Stomach smooth muscle (tissue), 2 donors: ENCODE measurements at regions not wholly inside any gene's neighbourhood (a gene's known extent, or its start where the extent isn't known, plus 50 kb on each side); places are given as distances from the start of the nearest gene placed in this dataset.

Experiments
- H3K27ac ChIP-seq: one replicate; pipeline ENCODE4 v1.7.0; 2013; ENCODE audit warnings: mild to moderate bottlenecking, low read length, inconsistent platforms
- H3K27me3 ChIP-seq, 2 donors: one replicate each; pipeline ENCODE4 v1.7.0; 2013; ENCODE audit warnings: low read length in 2 of 2; ENCODE audit not compliant: insufficient read depth in 2 of 2, control insufficient read depth in 1 of 2
- H3K36me3 ChIP-seq, 2 donors: one replicate each; pipeline ENCODE4 v1.7.0; 2013; ENCODE audit warnings: low read length in 2 of 2; ENCODE audit not compliant: control insufficient read depth in 2 of 2, insufficient read depth in 2 of 2
- H3K4me1 ChIP-seq: one replicate; pipeline ENCODE4 v1.7.0; 2013; ENCODE audit warnings: low read length; ENCODE audit not compliant: control insufficient read depth, insufficient read depth
- H3K4me3 ChIP-seq, 2 donors: one replicate each; pipeline ENCODE4 v1.7.0; 2013; ENCODE audit warnings: low read length in 2 of 2
- H3K9ac ChIP-seq, 2 donors: one replicate each; pipeline ENCODE4 v1.7.0; 2013; ENCODE audit warnings: low read length in 2 of 2, mild to moderate bottlenecking in 1 of 2
- H3K9me3 ChIP-seq, 2 donors: one replicate each; pipeline ENCODE4 v1.7.0; 2013; ENCODE audit warnings: low read length in 2 of 2; ENCODE audit not compliant: control insufficient read depth in 2 of 2
- donor health status: healthy.
- donor health status: Pancreatic carcinoma.

DNA sequence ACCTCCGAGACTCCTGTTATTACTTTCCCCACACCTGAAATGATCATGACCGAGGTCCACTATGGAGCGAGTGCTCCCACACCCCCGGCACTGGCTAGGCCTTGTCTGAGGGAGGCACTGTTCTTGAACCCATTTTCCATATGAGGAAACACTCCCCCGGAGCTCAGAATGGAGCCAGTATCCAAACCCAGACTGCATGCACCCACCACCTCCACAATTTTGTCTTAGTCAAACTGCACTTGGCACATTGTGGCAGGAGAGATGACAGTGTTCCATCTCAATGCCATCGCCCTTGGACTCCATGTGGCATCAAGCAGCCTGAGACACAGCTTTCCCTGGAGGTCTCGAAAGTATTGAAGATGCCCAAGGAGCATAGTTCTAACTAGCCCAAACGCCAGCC lies 154.1 kb downstream of the NUP210 start:
- no peak overlapping the region for H3K9ac ChIP-seq

DNA sequence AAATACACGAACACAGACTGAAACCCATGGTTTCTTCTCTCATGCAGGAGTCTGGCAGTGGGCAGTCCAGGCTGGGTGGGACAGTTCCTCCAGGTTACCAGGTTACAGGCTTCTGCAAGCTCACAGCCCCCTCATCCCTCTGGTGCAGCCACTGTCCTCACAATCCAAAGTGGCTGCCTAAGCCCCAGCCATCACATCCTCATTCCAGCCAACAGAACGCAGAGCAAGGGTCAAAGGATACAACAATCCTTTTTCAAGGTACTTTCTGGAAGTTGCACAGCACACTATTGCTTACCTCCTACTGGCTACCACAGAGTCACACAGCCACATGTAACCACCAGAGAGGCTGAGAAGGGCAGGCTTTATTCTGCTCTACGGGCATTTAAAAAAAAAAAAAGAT lies 154.6 kb downstream of the NUP210 start:
- H3K36me3 ChIP-seq: no peaks in the 10 kb centered on the region
- peaks cover 2% of the 10 kb centered on the region for H3K4me1 ChIP-seq
- no peak overlapping the region for H3K9ac ChIP-seq
- no peak overlapping the region for H3K4me3 ChIP-seq
- H3K27me3 ChIP-seq: peaks cover 0 to 2% of the 10 kb centered on the region in 2 donors
- H3K9me3 ChIP-seq: peaks cover 0 to 13% of the 10 kb centered on the region in 2 donors
- H3K27ac ChIP-seq: no peak overlapping the region

More for the DNA sequence above, 154.1 kb downstream of the NUP210 start:
- no peak overlapping the region for H3K27ac ChIP-seq
- peaks cover 0 to 2% of the 10 kb centered on the region in 2 donors for H3K27me3 ChIP-seq
- H3K9me3 ChIP-seq: peaks cover 0 to 13% of the 10 kb centered on the region in 2 donors
- peaks cover 2% of the 10 kb centered on the region for H3K4me1 ChIP-seq
- H3K36me3 ChIP-seq: no peaks in the 10 kb centered on the region
- no peak overlapping the region for H3K4me3 ChIP-seq

DNA sequence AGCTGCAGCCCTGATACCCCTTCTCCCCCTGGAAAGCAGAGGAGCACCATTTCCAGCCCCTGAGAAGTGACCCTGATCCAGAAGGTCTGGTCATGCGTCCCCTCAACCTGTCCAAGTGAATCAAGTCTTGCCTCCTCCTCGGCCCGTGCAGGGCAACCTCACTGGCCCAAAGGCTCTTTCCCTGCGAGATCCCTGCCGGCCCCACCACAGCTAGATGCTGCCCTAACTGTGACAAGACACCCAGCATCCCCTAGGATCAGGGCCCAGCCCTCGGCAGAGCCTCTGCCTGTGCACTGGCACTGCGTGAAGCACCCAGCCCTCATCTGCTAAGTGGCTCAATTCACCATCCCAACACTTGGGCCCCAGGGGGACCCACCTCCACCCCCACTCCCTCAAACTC lies 155.1 kb downstream of the NUP210 start:
- Histone ChIP-seq H3K4me1 (peaks cover 2% of the 10 kb centered on the region), H3K27me3 (peaks cover 0 to 2% of the 10 kb centered on the region in 2 donors), H3K9me3 (peaks cover 0 to 13% of the 10 kb centered on the region in 2 donors), H3K27ac (no peak overlapping the region), H3K4me3 (no peak overlapping the region), H3K36me3 (no peaks in the 10 kb centered on the region), H3K9ac (no peak overlapping the region)

DNA sequence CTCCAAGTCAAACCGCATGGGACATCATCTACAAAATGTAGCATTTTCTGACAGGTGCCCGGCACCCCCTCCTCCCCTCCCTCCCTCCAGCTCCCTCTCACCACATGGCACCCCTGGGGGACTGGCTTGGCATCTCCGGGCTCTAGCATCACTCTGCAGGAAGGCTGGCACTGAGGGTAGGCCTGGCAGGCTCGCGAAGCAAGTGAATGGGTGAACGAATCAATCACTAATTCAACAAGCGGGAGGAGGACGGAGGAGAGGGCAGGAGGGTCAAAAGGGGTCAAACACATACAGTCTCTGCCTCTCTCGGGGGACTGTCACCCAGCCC lies 155.7 kb downstream of the NUP210 start:
- Histone ChIP-seq H3K4me3 (no peak overlapping the region), H3K27ac (no peak overlapping the region), H3K9me3 (peaks cover 0 to 7% of the 10 kb centered on the region in 2 donors), H3K4me1 (peaks cover 2% of the 10 kb centered on the region), H3K9ac (no peak overlapping the region), H3K27me3 (peaks cover 0 to 2% of the 10 kb centered on the region in 2 donors), H3K36me3 (no peaks in the 10 kb centered on the region)

DNA sequence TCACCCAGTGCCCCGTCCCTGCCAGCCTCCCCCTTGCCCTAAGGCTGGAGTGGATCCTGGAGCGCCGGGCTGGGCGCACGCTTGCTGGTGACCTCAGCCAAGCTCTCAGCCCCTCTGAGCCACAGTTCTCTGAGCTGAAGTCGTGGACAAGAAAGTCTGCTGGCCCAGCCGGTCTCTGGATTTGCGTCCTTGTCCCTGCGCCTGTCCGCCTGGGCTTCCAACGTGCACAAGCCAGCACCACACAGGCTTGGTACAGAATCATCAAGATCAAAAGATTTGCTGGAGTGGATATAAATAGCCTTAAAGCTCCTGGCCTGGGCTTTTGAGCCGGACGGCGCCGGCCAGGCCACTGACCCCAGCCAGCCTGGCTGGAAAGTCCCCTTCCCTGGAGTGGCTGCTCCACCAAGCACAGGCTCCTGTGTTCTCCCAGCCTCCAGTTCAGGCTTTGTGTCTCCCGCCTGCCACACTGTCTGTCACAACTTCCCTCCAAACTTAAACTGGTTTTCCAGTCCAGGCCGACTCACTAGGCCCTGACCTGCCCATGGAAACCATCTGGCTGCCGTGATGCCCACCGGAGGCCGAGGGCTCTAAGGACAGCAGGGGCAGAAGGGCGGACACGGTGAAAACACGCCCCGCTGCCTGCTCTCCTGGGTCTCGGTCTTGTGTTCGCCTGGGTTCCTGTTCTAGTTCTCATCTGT lies 156.2 kb downstream of the NUP210 start:
- H3K27me3 ChIP-seq: peaks cover 0 to 2% of the 10 kb centered on the region in 2 donors
- no peak overlapping the region for H3K9ac ChIP-seq
- peaks cover 0 to 3% of the 10 kb centered on the region in 2 donors for H3K9me3 ChIP-seq
- no peak overlapping the region for H3K4me3 ChIP-seq
- H3K36me3 ChIP-seq: no peaks in the 10 kb centered on the region
- H3K27ac ChIP-seq: no peak overlapping the region
- H3K4me1 ChIP-seq: peaks cover 2% of the 10 kb centered on the region

DNA sequence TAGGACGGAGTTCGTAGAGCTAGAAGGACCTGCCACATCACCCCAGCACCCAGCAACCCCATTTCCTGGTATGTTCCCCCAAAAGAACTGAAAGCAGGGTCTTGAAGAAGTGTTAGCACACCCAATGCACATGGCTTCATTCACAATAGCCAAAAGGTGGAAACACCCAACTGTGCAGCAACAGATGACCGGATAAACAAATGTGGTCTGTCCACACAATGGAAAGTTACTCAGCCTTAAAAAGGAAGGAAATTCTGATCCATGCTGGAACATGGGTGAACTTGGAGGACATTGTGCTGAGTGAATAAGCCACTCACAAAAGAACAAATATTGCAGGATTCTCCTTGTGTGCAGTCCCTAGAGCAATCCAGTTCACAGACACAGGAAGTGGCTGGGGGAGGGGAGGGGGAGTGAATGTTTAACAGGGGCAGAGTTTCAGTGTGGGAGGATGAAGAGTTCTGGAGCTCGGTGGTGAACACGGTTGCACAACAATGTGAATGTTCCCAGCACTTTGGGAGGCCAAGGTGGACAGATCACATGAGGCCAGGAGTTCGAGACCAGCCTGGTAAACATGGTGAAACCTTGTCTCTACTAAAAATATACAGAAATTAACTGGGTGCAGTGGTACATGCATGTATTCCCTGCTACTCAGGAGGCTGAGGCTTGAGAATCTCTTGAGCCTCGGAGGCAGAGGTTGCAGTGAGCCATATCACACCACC lies 157.5 kb downstream of the NUP210 start:
- no peak overlapping the region for H3K4me3 ChIP-seq
- no peaks in the 10 kb centered on the region for H3K9me3 ChIP-seq
- H3K27ac ChIP-seq: no peak overlapping the region
- H3K4me1 ChIP-seq: peaks cover 2% of the 10 kb centered on the region
- H3K36me3 ChIP-seq: no peaks in the 10 kb centered on the region
- H3K9ac ChIP-seq: no peak overlapping the region
- no peaks in the 10 kb centered on the region for H3K27me3 ChIP-seq

DNA sequence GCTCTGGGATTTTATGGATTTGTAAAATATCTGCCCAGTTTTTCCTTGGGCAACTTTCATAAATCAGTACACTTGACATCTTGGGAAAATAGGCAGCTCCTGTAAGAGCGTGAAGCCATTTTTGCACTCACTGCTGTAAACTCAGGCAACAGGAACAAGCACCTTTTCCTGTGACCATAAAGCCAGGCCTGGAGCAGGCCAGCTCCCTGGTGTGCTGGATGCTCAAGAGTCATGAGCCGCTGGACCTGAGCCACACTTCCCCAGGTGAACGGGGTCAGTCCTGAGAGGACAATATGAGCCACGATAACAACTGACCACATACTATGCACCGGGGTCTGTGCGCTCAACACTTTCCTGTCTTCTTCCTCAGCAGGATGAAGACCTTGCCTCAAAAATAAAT lies 158.2 kb downstream of the NUP210 start:
- no peak overlapping the region for H3K27ac ChIP-seq
- H3K9me3 ChIP-seq: no peaks in the 10 kb centered on the region
- peaks cover 2% of the 10 kb centered on the region for H3K4me1 ChIP-seq

DNA sequence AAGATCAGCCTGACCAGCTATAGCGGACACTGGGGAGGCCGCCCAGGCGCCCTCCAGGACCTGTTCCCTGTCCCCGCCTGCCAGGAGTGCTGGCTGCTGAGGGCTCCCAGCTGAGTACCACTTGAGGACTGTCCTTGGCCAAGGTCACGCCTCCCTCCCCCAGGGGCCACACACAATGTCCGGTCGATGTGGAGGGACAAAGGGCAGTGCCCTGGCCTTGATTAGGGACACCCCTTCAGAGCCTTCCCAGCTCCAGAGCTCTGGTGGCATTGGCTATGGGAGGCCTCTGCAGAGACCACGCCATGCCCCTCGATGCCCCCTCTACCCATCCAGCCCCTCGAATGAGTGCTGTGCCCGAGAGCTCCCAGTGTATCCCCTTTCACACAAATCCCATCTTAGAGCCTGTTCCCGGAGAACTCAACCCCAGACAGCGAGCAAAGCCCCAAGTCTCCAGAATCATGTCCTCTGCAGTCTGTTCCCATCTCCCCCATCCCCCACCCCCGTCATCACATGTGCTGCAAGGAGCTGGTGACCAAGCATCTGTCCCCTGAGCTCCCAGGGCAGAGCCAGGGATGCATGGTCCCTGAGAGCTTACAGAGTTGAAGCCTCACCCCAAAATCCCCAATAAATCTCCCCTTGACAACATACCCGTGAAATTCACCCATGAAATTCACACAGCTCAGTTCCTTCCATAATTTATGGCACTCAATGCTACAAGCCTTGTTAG lies 158.9 kb downstream of the NUP210 start:
- H3K9me3 ChIP-seq: no peaks in the 10 kb centered on the region
- no peak overlapping the region for H3K4me3 ChIP-seq
- no peak overlapping the region for H3K9ac ChIP-seq
- peaks cover 0 to 3% of the 10 kb centered on the region in 2 donors for H3K27me3 ChIP-seq
- no peak overlapping the region for H3K27ac ChIP-seq
- peaks cover 2% of the 10 kb centered on the region for H3K4me1 ChIP-seq
- H3K36me3 ChIP-seq: no peaks in the 10 kb centered on the region

More for the DNA sequence above, 158.2 kb downstream of the NUP210 start:
- Histone ChIP-seq H3K9ac (no peak overlapping the region), H3K36me3 (no peaks in the 10 kb centered on the region), H3K27me3 (peaks cover 0 to 3% of the 10 kb centered on the region in 2 donors), H3K4me3 (no peak overlapping the region)

DNA sequence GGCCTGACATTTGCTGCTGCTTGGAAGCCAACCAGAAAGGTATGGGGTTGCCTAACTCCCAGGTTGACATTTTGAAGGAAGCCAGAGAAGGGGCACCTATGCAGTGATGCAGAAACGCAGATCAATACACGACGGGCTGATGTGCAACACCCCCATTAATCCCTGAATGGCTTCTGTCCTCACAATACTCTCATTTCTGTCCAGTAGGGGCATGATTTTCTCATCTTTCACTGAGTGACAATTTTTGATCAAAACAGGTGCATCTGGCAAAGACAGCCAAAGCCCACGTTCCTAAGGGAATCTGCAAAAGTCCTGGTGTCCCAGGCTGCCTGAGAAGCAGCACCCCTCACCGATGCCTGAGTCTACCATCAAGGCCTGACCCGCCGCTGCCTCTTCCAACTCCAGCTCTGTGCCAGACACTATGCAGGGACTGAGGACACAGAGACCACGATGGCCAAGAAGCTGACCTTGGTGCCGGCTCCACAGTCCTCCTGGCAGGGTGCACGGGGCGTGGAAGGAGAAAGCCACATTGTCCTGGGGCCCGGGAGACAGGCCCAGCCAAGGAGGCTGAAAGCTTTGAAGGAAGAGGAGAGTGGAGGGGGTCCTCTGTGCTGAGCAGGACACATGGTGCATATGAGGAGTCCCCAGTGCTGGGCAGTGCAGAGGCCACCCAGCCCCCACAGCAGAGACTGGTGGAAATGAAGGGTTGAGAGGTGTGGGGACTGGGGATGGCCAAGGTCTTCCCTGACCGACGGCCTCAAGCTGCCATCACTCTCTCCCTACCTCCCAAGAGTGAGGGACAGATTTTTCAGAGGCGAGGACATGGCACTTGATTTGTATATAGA lies 159.6 kb downstream of the NUP210 start:
- no peak overlapping the region for H3K9ac ChIP-seq
- no peak overlapping the region for H3K27ac ChIP-seq
- peaks cover 0 to 3% of the 10 kb centered on the region in 2 donors for H3K27me3 ChIP-seq
- H3K9me3 ChIP-seq: no peaks in the 10 kb centered on the region
- H3K4me3 ChIP-seq: no peak overlapping the region
- no peaks in the 10 kb centered on the region for H3K36me3 ChIP-seq
- H3K4me1 ChIP-seq: peaks cover 2% of the 10 kb centered on the region

DNA sequence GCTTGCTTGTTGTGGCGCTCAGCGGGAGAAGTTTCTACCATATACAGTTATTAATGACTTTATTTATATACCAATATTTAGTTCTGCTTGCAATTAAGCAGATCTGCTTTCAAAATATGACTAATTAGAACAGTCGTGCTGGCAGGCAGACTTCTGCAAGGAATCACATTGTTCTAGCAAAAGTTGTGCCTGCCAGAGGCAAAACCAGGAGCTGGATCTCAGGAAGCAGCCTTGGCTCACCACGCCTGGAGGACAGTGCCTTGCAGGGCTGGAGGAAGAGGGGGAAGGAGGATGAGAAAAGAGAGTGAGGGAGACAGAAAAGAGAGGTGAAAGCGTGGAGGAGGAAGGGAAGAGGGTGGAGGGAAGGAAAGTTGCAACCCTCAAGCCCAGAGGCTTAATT lies 160.3 kb downstream of the NUP210 start:
- H3K4me3 ChIP-seq: no peak overlapping the region
- H3K4me1 ChIP-seq: peaks cover 2% of the 10 kb centered on the region
- no peaks in the 10 kb centered on the region for H3K9me3 ChIP-seq
- H3K36me3 ChIP-seq: no peaks in the 10 kb centered on the region
- peaks cover 0 to 3% of the 10 kb centered on the region in 2 donors for H3K27me3 ChIP-seq
- H3K9ac ChIP-seq: no peak overlapping the region
- no peak overlapping the region for H3K27ac ChIP-seq
